ENCODE measurements at regions not wholly inside any gene's neighbourhood (a gene's known extent, or its start where the extent isn't known, plus 50 kb on each side); places are given as distances from the start of the nearest gene placed in this dataset.

- no peak for FAIRE-seq
These were observed 315.6 kb downstream of the LPIN1 start for GRCh38 chr2:12062053-12062395.

- FAIRE-seq, result no peak
These were observed 316.8 kb downstream of the LPIN1 start for GRCh38 chr2:12063210-12063609.

- FAIRE-seq, result no peak
These were observed 317.7 kb downstream of the LPIN1 start for GRCh38 chr2:12064153-12064552.

GRCh38 chr2:12066116-12066515, 319.7 kb downstream of the LPIN1 start:
- no peak for FAIRE-seq

- no peak for FAIRE-seq
These were observed 320.6 kb downstream of the LPIN1 start for GRCh38 chr2:12066986-12067385.

- no peak for FAIRE-seq
These were observed 322.5 kb downstream of the LPIN1 start for GRCh38 chr2:12068796-12069538.

- no peak for FAIRE-seq
These were observed 323.7 kb downstream of the LPIN1 start for GRCh38 chr2:12070153-12070552.

- no peak for FAIRE-seq
These were observed 324.1 kb downstream of the LPIN1 start for GRCh38 chr2:12070581-12070980.

- FAIRE-seq, result no peak
These were observed 324.9 kb downstream of the LPIN1 start for GRCh38 chr2:12071318-12071717.

GRCh38 chr2:12073217-12073852, 326.9 kb downstream of the LPIN1 start:
- no peak for FAIRE-seq

- FAIRE-seq, result no peak
These were observed 327.9 kb downstream of the LPIN1 start for GRCh38 chr2:12074126-12074844.

- FAIRE-seq, result no peak
These were observed 328.4 kb downstream of the LPIN1 start for GRCh38 chr2:12074845-12075217.

- FAIRE-seq, result no peak
These were observed 329.2 kb downstream of the LPIN1 start for GRCh38 chr2:12075603-12076002.

GRCh38 chr2:12076810-12077209, 330.4 kb downstream of the LPIN1 start:
- FAIRE-seq, result no peak

GRCh38 chr2:12080360-12080759, 333.9 kb downstream of the LPIN1 start:
- no peak for FAIRE-seq

- FAIRE-seq, result no peak
These were observed 335.2 kb downstream of the LPIN1 start for GRCh38 chr2:12081481-12082210.

GRCh38 chr2:12083081-12083581, 336.7 kb downstream of the LPIN1 start:
- FAIRE-seq, result no peak

GRCh38 chr2:12083713-12084419, 337.4 kb downstream of the LPIN1 start:
- FAIRE-seq, result no peak

GRCh38 chr2:12087175-12087574, 340.7 kb downstream of the LPIN1 start:
- FAIRE-seq, result no peak

- FAIRE-seq, result no peak
These were observed 341.4 kb downstream of the LPIN1 start for GRCh38 chr2:12087671-12088380.

GRCh38 chr2:12089001-12089400, 342.6 kb downstream of the LPIN1 start:
- FAIRE-seq, result no peak

GRCh38 chr2:12089496-12089895, 343.1 kb downstream of the LPIN1 start:
- no peak for FAIRE-seq

All from endometrium (tissue), 2 donors.